CD4-positive, alpha-beta memory T cell (primary cell): ENCODE measurements at regions not wholly inside any gene's neighbourhood (a gene's known extent, or its start where the extent isn't known, plus 50 kb on each side); places are given as distances from the start of the nearest gene placed in this dataset.

Source experiments
- CTCF ChIA-PET: fragments of 350-600 bp; sonication (Branson Sonifier 250); formaldehyde crosslinking; loops from one replicate; lab custom pipeline; 2021; ENCODE audit warnings: inconsistent platforms; ENCODE audit not compliant: partially characterized antibody; lab: Charles Lee
- POLR2A ChIA-PET: fragments of 350-600 bp; sonication (Branson Sonifier 250); formaldehyde crosslinking; loops from one replicate; lab custom pipeline; 2021; ENCODE audit not compliant: partially characterized antibody; lab: Charles Lee
- DNase-seq, 5 donors: peaks; one replicate each; pipeline versions ENCODE4 v3.0.0 to v3.0.0-alpha.2; 2020 to 2022; ENCODE audit warnings: mixed read lengths in 1 of 5
- H3K27ac ChIP-seq: one replicate; pipeline ENCODE4 v1.7.0; 2013; ENCODE audit warnings: low read depth, low read length
- H3K27me3 ChIP-seq: 2 replicates; pipeline ENCODE4 v1.7.0; 2013; ENCODE audit warnings: mild to moderate bottlenecking, low read length, moderate library complexity; ENCODE audit not compliant: insufficient read depth
- H3K36me3 ChIP-seq: 2 replicates; pipeline ENCODE4 v1.7.0; 2013; ENCODE audit warnings: mild to moderate bottlenecking, low read length, moderate library complexity; ENCODE audit not compliant: insufficient read depth
- H3K4me1 ChIP-seq: 2 replicates; pipeline ENCODE4 v1.7.0; 2013; ENCODE audit warnings: mild to moderate bottlenecking, low read length, moderate library complexity; ENCODE audit not compliant: insufficient read depth
- H3K4me3 ChIP-seq, 2 donors: one replicate each; pipeline ENCODE4 v1.7.0; 2013; ENCODE audit warnings: low read length in 2 of 2, mild to moderate bottlenecking in 1 of 2
- H3K9me3 ChIP-seq, 2 donors: one replicate each; pipeline ENCODE4 v1.7.0; 2013; ENCODE audit warnings: low read length in 2 of 2, control low read depth in 1 of 2; ENCODE audit not compliant: control insufficient read depth in 1 of 2
- H3K27ac Mint-ChIP-seq, 7 donors: one replicate each; pipeline ENCODE4 v1.8.0; 2020 to 2021; ENCODE audit warnings: mixed read lengths in 7 of 7, mild to moderate bottlenecking in 6 of 7, inconsistent platforms in 3 of 7, moderate library complexity in 3 of 7
- H3K27me3 Mint-ChIP-seq, 2 donors: one replicate each; pipeline ENCODE4 v1.8.0; 2020 to 2021; ENCODE audit warnings: mixed read lengths in 2 of 2
- H3K36me3 Mint-ChIP-seq, 2 donors: one replicate each; pipeline ENCODE4 v1.8.0; 2020 to 2021; ENCODE audit warnings: mixed read lengths in 2 of 2, inconsistent platforms in 1 of 2, mild to moderate bottlenecking in 1 of 2
- H3K4me1 Mint-ChIP-seq, 4 donors: one replicate each; pipeline ENCODE4 v1.8.0; 2020 to 2021; ENCODE audit warnings: mixed read lengths in 4 of 4, mild to moderate bottlenecking in 1 of 4
- H3K4me3 Mint-ChIP-seq, 8 donors: one replicate each; pipeline ENCODE4 v1.8.0; 2020 to 2021; ENCODE audit warnings: mixed read lengths in 8 of 8, mild to moderate bottlenecking in 7 of 8, moderate library complexity in 6 of 8, inconsistent platforms in 3 of 8
- H3K9me3 Mint-ChIP-seq, 8 donors: one replicate each; pipeline ENCODE4 v1.8.0; 2020 to 2021; ENCODE audit warnings: mixed read lengths in 8 of 8, mild to moderate bottlenecking in 5 of 8, inconsistent platforms in 3 of 8, moderate library complexity in 1 of 8
- intact Hi-C: fragments of 100-400 bp; cut with micrococcal nuclease; formaldehyde crosslinking; loops from one replicate; pipeline ENCODE4 v1.15.1; 2023

DNA sequence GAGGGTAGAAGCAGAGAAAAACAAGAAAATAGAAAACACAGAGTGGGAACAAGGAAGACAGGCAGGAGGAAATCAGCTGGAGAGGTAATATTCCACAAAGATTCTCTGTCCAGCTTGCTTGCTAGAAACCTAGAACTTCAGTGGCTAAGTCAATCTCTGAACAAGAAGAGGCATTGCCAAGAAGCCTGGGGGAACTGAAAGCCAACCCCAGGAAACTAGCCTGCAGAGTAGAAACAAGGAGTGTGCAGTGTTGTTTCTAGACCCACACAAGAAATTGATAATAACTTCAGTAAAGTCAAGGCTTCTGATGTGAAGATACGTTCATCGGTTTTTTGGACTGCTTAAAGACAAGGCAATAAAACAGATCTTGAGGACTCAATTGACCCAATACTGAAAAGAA is 234.5 kb upstream of the MAP3K1 start:
- peaks cover 0 to 4% of the 10 kb centered on the region in 2 donors for H3K36me3 Mint-ChIP-seq
- intact Hi-C loops: loop anchor here (10.0 kb wide), 1 partner anchor 306 kb away; no protein-coding TSS in a partner anchor
- Histone ChIP-seq H3K27ac (no peak overlapping the region), H3K27me3 (no peaks in the 10 kb centered on the region), H3K36me3 (no peaks in the 10 kb centered on the region), H3K4me1 (peaks cover 7% of the 10 kb centered on the region), H3K9me3 (no peaks in the 10 kb centered on the region), H3K4me3 (no peak overlapping the region)
- H3K4me1 Mint-ChIP-seq: peaks cover 5 to 19% (median 15%) of the 10 kb centered on the region in 4 donors
- ChIA-PET POLR2A (interaction anchor here (1.5 kb wide), 1 partner anchor 25 kb away, joined by 3 read pairs; no protein-coding TSS in a partner anchor), CTCF (no interaction called here)
- H3K27ac Mint-ChIP-seq: peak overlapping the region in 2 of 7 donors; percentile 5 to 6
- peaks cover 0 to 9% (median 0%) of the 10 kb centered on the region in 8 donors for H3K9me3 Mint-ChIP-seq
- DNase-seq: no peak
- peaks cover 0 to 1% of the 10 kb centered on the region in 2 donors for H3K27me3 Mint-ChIP-seq
- no peak overlapping the region for H3K4me3 Mint-ChIP-seq

DNA sequence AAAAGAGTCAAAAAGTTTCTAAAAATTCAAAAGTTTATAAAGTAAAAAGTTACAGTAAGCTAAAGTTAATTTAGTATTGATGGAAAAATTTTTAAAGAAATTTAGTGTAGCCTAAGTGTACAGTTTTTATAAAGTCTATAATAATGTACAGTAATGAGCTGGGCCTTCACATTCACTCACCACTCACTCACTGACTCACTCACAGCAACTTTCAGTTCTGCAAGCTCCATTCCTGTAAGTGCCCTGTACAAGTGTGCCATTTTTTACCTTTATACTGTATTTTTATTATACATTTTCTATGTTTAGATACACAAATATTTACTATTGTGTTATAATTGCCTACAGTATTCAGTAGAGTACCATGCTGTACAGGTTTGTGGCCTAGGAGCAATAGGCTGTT is 239.5 kb upstream of the MAP3K1 start:
- CTCF ChIA-PET: interaction anchor here (1.0 to 1.5 kb wide), 3 partner anchors 10 to 16 kb away, joined by 3 to 4 read pairs (median 3); no protein-coding TSS in a partner anchor
- Mint-ChIP-seq H3K9me3 (peaks cover 0 to 12% (median 6%) of the 10 kb centered on the region in 8 donors), H3K27ac (no peak overlapping the region), H3K27me3 (peaks cover 0 to 1% of the 10 kb centered on the region in 2 donors), H3K4me1 (peaks cover 0 to 2% (median under 1%) of the 10 kb centered on the region in 4 donors), H3K36me3 (peaks cover 0 to 2% of the 10 kb centered on the region in 2 donors), H3K4me3 (no peak overlapping the region)
- intact Hi-C loops: loop anchor here (5.0 kb wide), 1 partner anchor 96 kb away; no protein-coding TSS in a partner anchor
- Histone ChIP-seq H3K4me1 (no peaks in the 10 kb centered on the region), H3K27me3 (no peaks in the 10 kb centered on the region), H3K27ac (no peak overlapping the region), H3K36me3 (no peaks in the 10 kb centered on the region), H3K4me3 (no peak overlapping the region), H3K9me3 (no peaks in the 10 kb centered on the region)
- DNase-seq: no peak
- POLR2A ChIA-PET: interaction anchor here (1.0 kb wide), 1 partner anchor 12 kb away, joined by 3 read pairs; no protein-coding TSS in a partner anchor

DNA sequence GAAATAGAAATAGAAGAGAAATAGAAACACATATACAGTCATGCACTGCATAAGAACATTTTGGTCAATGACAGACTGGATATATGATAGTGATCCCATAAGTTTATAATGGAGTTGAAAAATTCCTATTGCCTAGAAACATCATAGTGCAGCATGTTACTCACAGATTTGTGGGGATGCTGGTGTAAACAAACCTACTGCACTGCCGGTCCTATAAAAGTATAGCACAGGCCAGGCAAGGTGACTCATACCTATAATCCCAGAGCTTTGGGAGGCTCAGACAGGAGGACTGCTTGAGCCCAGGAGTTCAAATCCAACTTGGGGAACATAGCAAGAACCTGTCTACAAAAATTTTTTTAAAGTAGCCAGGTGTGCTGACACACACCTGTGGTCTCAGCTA is 240.6 kb upstream of the MAP3K1 start:
- Mint-ChIP-seq H3K36me3 (peaks cover 0 to 2% of the 10 kb centered on the region in 2 donors), H3K4me1 (peaks cover 0 to 2% (median under 1%) of the 10 kb centered on the region in 4 donors), H3K27me3 (no peaks in the 10 kb centered on the region), H3K9me3 (peaks cover 0 to 12% (median 6%) of the 10 kb centered on the region in 8 donors), H3K4me3 (no peak overlapping the region), H3K27ac (no peak overlapping the region)
- ChIA-PET CTCF (interaction anchor here (1.5 kb wide), 1 partner anchor 14 kb away, joined by 3 read pairs; no protein-coding TSS in a partner anchor), POLR2A (interaction anchor here (1.0 kb wide), 1 partner anchor 13 kb away, joined by 3 read pairs; no protein-coding TSS in a partner anchor)
- Histone ChIP-seq H3K4me1 (no peaks in the 10 kb centered on the region), H3K4me3 (no peak overlapping the region), H3K36me3 (no peaks in the 10 kb centered on the region), H3K9me3 (no peaks in the 10 kb centered on the region), H3K27ac (no peak overlapping the region), H3K27me3 (no peaks in the 10 kb centered on the region)
- intact Hi-C loops: loop anchor here (5.0 kb wide), 1 partner anchor 98 kb away; no protein-coding TSS in a partner anchor
- no peak for DNase-seq

DNA sequence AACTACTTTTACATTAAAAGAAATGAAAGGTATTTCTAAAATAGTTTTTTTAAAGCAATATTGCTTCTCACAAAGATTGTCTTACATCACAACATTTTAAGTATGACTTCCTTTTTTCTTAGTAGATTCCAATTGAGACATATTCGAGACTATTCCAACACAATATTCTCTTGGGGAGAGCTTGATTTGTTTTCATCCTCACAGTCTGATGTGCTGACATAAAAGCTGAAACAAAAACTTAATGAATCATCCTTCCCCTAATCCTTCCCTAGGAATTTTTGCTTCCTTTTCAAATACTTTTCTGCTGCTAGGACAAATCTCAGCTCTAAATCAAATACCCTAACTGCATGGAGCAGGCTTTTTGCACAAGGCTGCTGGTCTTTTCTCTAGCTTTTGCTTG is 245.8 kb upstream of the MAP3K1 start:
- Mint-ChIP-seq H3K36me3 (peaks cover 0 to 2% of the 10 kb centered on the region in 2 donors), H3K27ac (no peak overlapping the region), H3K4me1 (peaks cover 12 to 16% (median 15%) of the 10 kb centered on the region in 4 donors), H3K27me3 (no peaks in the 10 kb centered on the region), H3K9me3 (peaks cover 0 to 12% (median 6%) of the 10 kb centered on the region in 8 donors), H3K4me3 (no peak overlapping the region)
- Histone ChIP-seq H3K27ac (no peak overlapping the region), H3K9me3 (no peaks in the 10 kb centered on the region), H3K4me1 (peaks cover 11% of the 10 kb centered on the region), H3K27me3 (no peaks in the 10 kb centered on the region), H3K36me3 (no peaks in the 10 kb centered on the region), H3K4me3 (no peak overlapping the region)
- ChIA-PET CTCF (no interaction called here), POLR2A (interaction anchor here (0.6 kb wide), 1 partner anchor 140 kb away, joined by 3 read pairs; no protein-coding TSS in a partner anchor)
- intact Hi-C loops: loop anchor here (10.0 kb wide), 1 partner anchor 1235 kb away; no protein-coding TSS in a partner anchor
- no peak for DNase-seq

DNA sequence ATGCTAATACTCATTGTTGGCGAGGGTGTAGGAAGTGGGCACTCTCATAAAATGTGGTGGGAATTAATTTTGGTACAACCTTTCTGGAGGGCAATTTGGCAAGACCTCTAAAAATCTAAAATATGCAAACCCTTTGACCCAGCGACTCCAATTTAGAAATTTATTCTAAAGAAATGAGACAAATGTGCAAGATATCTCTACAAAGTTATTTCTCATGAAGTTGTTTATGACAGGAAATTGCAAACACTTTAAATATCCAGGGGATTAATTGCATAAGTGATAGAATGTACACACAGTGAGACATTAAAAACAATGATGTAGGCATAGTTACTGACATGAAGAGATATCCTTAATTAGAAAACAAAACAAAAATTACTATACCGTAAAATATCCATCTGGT is 246.3 kb upstream of the MAP3K1 start:
- H3K4me1 ChIP-seq: peaks cover 11% of the 10 kb centered on the region
- no peaks in the 10 kb centered on the region for H3K27me3 ChIP-seq
- peaks cover 12 to 16% (median 15%) of the 10 kb centered on the region in 4 donors for H3K4me1 Mint-ChIP-seq
- peaks cover 0 to 12% (median 5%) of the 10 kb centered on the region in 8 donors for H3K9me3 Mint-ChIP-seq
- H3K27ac Mint-ChIP-seq: no peak overlapping the region
- H3K4me3 ChIP-seq: no peak overlapping the region
- intact Hi-C loops: loop anchor here (10.0 kb wide), 1 partner anchor 1234 kb away; no protein-coding TSS in a partner anchor
- H3K9me3 ChIP-seq: no peaks in the 10 kb centered on the region
- no peaks in the 10 kb centered on the region for H3K36me3 ChIP-seq
- H3K36me3 Mint-ChIP-seq: peaks cover 0 to 2% of the 10 kb centered on the region in 2 donors
- POLR2A ChIA-PET: interaction anchor here (0.6 kb wide), 1 partner anchor 139 kb away, joined by 3 read pairs; no protein-coding TSS in a partner anchor
- DNase-seq: no peak
- CTCF ChIA-PET: no interaction called here
- no peak overlapping the region for H3K27ac ChIP-seq
- no peak overlapping the region for H3K4me3 Mint-ChIP-seq
- no peaks in the 10 kb centered on the region for H3K27me3 Mint-ChIP-seq

DNA sequence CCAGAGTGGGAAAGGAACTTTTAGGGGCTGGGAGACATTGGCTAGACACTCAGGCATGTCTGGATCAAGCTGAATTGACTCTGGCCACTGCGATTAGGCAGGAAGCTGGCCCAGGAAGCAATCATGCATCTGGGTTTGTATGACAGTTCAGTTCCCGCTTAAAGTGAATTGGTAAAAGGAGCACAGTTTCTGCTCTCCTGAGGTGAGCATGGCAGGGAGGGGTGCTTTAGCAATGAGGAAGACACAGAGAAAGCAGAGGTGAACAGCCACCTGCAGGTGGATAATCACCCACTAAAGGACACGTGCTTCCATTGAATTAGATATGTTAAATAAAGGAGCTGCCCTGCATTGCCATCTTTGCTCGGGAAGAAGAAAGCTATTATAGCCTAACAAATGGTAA is 248.1 kb upstream of the MAP3K1 start:
- Histone ChIP-seq H3K27ac (no peak overlapping the region), H3K4me3 (no peak overlapping the region), H3K4me1 (peaks cover 11% of the 10 kb centered on the region), H3K27me3 (no peaks in the 10 kb centered on the region), H3K9me3 (no peaks in the 10 kb centered on the region), H3K36me3 (no peaks in the 10 kb centered on the region)
- Mint-ChIP-seq H3K27ac (no peak overlapping the region), H3K4me1 (peaks cover 12 to 15% (median 15%) of the 10 kb centered on the region in 4 donors), H3K4me3 (no peak overlapping the region), H3K9me3 (peaks cover 0 to 3% (median 0%) of the 10 kb centered on the region in 8 donors), H3K36me3 (no peaks in the 10 kb centered on the region), H3K27me3 (no peaks in the 10 kb centered on the region)
- ChIA-PET CTCF (no interaction called here), POLR2A (no interaction called here)
- intact Hi-C loops: loop anchor here (10.0 kb wide), 1 partner anchor 1232 kb away; no protein-coding TSS in a partner anchor
- no peak for DNase-seq
